HepG2 (cell line): ENCODE measurements at regions not wholly inside any gene's neighbourhood (a gene's known extent, or its start where the extent isn't known, plus 50 kb on each side); places are given as distances from the start of the nearest gene placed in this dataset.

ENCODE experiments used
- ATAC-seq: fragments of 200-7000 bp; cut with Tn5 transposase; 3 replicates; pipeline ENCODE4 v1.9.1; 2020; ENCODE audit warnings: mild to moderate bottlenecking, moderate library complexity
- BruUV-seq: library from RNA; stranded (reverse); fragments of 400-500 nt; replicated peaks from 2 replicates; lab custom pipeline; 2021; lab: Mats Ljungman, UMichigan
- CTCF ChIA-PET: fragments of 300-600 bp; formaldehyde crosslinking; extraction: SDS; loops from one replicate; lab custom pipeline; 2021; ENCODE audit warnings: low total read pairs, inconsistent platforms, low intra/inter-chr PET ratio; lab: Yijun Ruan, JAX
- POLR2A ChIA-PET: fragments of 350-600 bp; sonication (Branson Sonifier 250); formaldehyde crosslinking; loops from one replicate; lab custom pipeline; 2020; ENCODE audit warnings: antibody characterized with exemption, inconsistent platforms; lab: Yijun Ruan, JAX
- DNase-seq: peaks from one replicate; pipeline ENCODE4 v3.0.0-alpha.2; 2015; ENCODE audit warnings: low spot score
- FAIRE-seq: peaks from 3 replicates; lab custom pipeline; 2011; peaks lifted over from hg19 to GRCh38; lab: Jason Lieb, UNC
- H2AFZ ChIP-seq: one replicate; pipeline ENCODE4 v1.6.1; 2011; ENCODE audit warnings: low read length, inconsistent platforms
- H3K27ac ChIP-seq: fragments of 300-600 bp; 3 replicates; pipeline ENCODE4 v1.8.0; 2011; ENCODE audit warnings: mixed run types, mild to moderate bottlenecking, mixed read lengths, low read length, inconsistent platforms; ENCODE audit not compliant: insufficient read depth; ENCODE audit errors: extremely low read length
- H3K27me3 ChIP-seq, 2 experiments: fragments of 200-600 bp in 1 of 2; 2 replicates in 1 of 2; 3 replicates in 1 of 2; pipeline versions ENCODE4 v1.6.0 to v1.8.0; 2011; ENCODE audit warnings: low read length in 2 of 2, mild to moderate bottlenecking in 2 of 2, moderate library complexity in 2 of 2, inconsistent platforms in 1 of 2; ENCODE audit not compliant: insufficient read depth in 2 of 2, control insufficient read depth in 1 of 2
- H3K36me3 ChIP-seq, 2 experiments: fragments of 200-600 bp in 1 of 2; replicated peaks in 1 of 2; 2 replicates in 1 of 2; 3 replicates in 1 of 2; pipeline versions ENCODE4 v1.5.1 to v1.8.0; 2011; ENCODE audit warnings: low read length in 2 of 2, inconsistent platforms in 1 of 2; ENCODE audit not compliant: insufficient read depth in 2 of 2, control insufficient read depth in 1 of 2
- H3K4me1 ChIP-seq: 2 replicates; pipeline ENCODE4 v1.5.1; 2012; ENCODE audit warnings: low read length, inconsistent platforms; ENCODE audit not compliant: insufficient read depth
- H3K4me2 ChIP-seq: 2 replicates; pipeline ENCODE4 v1.6.0; 2011; ENCODE audit warnings: low read depth, low read length, inconsistent platforms
- H3K4me3 ChIP-seq, 3 experiments: fragments of 200-600 bp in 1 of 3; sonication (generic), shearing (Covaris generic) in 1 of 3; replicated peaks in 1 of 3; 2 replicates each; pipeline ENCODE4 v1.5.1; 2011 to 2016; ENCODE audit warnings: low read length in 3 of 3, inconsistent platforms in 2 of 3, low read depth in 2 of 3, mild to moderate bottlenecking in 2 of 3, control low read depth in 1 of 3, mixed read lengths in 1 of 3; ENCODE audit not compliant: insufficient read depth in 1 of 3
- H3K79me2 ChIP-seq: one replicate; pipeline ENCODE4 v1.6.1; 2011; ENCODE audit warnings: low read length, inconsistent platforms; ENCODE audit not compliant: insufficient read depth
- H3K9ac ChIP-seq: 2 replicates; pipeline ENCODE4 v1.6.0; 2011; ENCODE audit warnings: mild to moderate bottlenecking, low read depth, low read length, inconsistent platforms; ENCODE audit not compliant: insufficient read depth
- H3K9me3 ChIP-seq: 2 replicates; pipeline ENCODE4 v1.5.1; 2012; ENCODE audit warnings: mild to moderate bottlenecking, low read length
- H4K20me1 ChIP-seq: 2 replicates; pipeline ENCODE4 v1.6.0; 2011; ENCODE audit warnings: inconsistent platforms, mild to moderate bottlenecking, low read length, moderate library complexity; ENCODE audit not compliant: insufficient read depth
- GZF1 ChIP-seq: sonication (generic); formaldehyde crosslinking; IDR thresholded peaks from 2 replicates; pipeline ENCODE4 v1.5.1; 2020; ENCODE audit warnings: mild to moderate bottlenecking, missing genetic modification reagents
- WGBS: methylation state at CpG from one replicate; pipeline ENCODE4 v1.1.6; 2017; ENCODE audit warnings: low lambda C conversion rate; 5-methylcytosine and 5-hydroxymethylcytosine counted together
- in situ Hi-C: cut with HindIII; loops from 2 replicates; pipeline ENCODE4 v1.10.0; 2017; ENCODE audit warnings: low pct_unique_long_range_greater_than_20kb; ENCODE audit not compliant: extremely low pct_ligation_motif_present
- intact Hi-C: fragments of 100-400 bp; cut with micrococcal nuclease; formaldehyde crosslinking; loops from one replicate; pipeline ENCODE4 v1.10.0; 2022; ENCODE audit not compliant: unreplicated experiment
- TF ChIP-seq, protein P1 (sequence below): sonication (generic); formaldehyde crosslinking; IDR thresholded peaks from 2 replicates; pipeline ENCODE4 v1.8.1; 2023; ENCODE audit warnings: mild to moderate bottlenecking, missing genetic modification reagents

GRCh38 chr12:18895946-18896345 lies 158.0 kb downstream of the CAPZA3 start:
- ChIA-PET CTCF (no interaction called here), POLR2A (no interaction called here)
- no peaks in the 10 kb centered on the region for H3K79me2 ChIP-seq
- no peaks in the 10 kb centered on the region for H3K36me3 ChIP-seq
- ATAC-seq (no peak), FAIRE-seq (no peak), DNase-seq (no peak)
- H3K27me3 ChIP-seq, result no peaks in the 10 kb centered on the region
- H2AFZ ChIP-seq, result no peak overlapping the region
- H3K4me2 ChIP-seq, result no peak overlapping the region
- TF ChIP-seq, protein P1, sequence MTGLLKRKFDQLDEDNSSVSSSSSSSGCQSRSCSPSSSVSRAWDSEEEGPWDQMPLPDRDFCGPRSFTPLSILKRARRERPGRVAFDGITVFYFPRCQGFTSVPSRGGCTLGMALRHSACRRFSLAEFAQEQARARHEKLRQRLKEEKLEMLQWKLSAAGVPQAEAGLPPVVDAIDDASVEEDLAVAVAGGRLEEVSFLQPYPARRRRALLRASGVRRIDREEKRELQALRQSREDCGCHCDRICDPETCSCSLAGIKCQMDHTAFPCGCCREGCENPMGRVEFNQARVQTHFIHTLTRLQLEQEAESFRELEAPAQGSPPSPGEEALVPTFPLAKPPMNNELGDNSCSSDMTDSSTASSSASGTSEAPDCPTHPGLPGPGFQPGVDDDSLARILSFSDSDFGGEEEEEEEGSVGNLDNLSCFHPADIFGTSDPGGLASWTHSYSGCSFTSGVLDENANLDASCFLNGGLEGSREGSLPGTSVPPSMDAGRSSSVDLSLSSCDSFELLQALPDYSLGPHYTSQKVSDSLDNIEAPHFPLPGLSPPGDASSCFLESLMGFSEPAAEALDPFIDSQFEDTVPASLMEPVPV, result no peak
- H4K20me1 ChIP-seq, result no peaks in the 10 kb centered on the region
- in situ Hi-C loops, result no loop called here
- no TSS peak for BruUV-seq
- H3K27ac ChIP-seq, result no peak overlapping the region
- H3K9me3 ChIP-seq, result no peaks in the 10 kb centered on the region
- no CpG with 5 or more reads among the region's 7 CpGs for WGBS
- H3K4me3 ChIP-seq, result no peak overlapping the region
- no peak overlapping the region for H3K9ac ChIP-seq
- intact Hi-C loops, result no loop called here
- H3K4me1 ChIP-seq, result no peaks in the 10 kb centered on the region

DNA sequence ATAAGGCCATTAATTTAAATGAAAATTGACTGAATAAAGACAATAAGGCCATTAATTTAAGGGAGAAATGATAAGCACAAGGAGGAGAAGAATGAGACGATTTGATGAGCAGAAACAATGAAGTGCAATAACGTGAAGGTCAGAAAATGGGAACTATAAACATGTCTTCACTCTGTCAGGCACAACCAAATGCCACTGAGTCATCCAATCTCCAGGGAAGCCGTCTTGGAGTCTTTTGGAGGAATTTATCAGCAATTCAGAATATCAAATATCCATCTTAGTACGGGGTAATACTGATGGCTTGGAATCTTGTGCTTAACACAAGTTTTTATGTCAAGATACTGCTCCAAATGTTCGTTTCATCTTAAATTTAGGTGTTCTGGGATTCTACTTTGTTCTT lies 159.9 kb downstream of the CAPZA3 start:
- no TSS peak for BruUV-seq
- H3K9ac ChIP-seq, result no peak overlapping the region
- intact Hi-C loops, result no loop called here
- in situ Hi-C loops, result no loop called here
- no peak overlapping the region for H3K4me3 ChIP-seq
- no peak overlapping the region for H3K4me2 ChIP-seq
- ChIA-PET CTCF (no interaction called here), POLR2A (no interaction called here)
- no peak overlapping the region for H3K27ac ChIP-seq
- no peaks in the 10 kb centered on the region for H3K27me3 ChIP-seq
- no peaks in the 10 kb centered on the region for H4K20me1 ChIP-seq
- H2AFZ ChIP-seq, result no peak overlapping the region
- no peak for FAIRE-seq
- DNase-seq, result no peak
- ATAC-seq, result no peak
- H3K36me3 ChIP-seq, result no peaks in the 10 kb centered on the region
- H3K4me1 ChIP-seq, result no peaks in the 10 kb centered on the region
- no peak for TF ChIP-seq GZF1
- no peaks in the 10 kb centered on the region for H3K79me2 ChIP-seq
- no peaks in the 10 kb centered on the region for H3K9me3 ChIP-seq
- 3% methylated on average over 5 of the region's 5 CpGs for WGBS
